ENCODE measurements at regions not wholly inside any gene's neighbourhood (a gene's known extent, or its start where the extent isn't known, plus 50 kb on each side); places are given as distances from the start of the nearest gene placed in this dataset.
"Not testable (repeated sequence)": the region's sequence is repeated elsewhere in the genome, so short reads cannot be mapped to it uniquely, and the experiment has no call there.

DNA sequence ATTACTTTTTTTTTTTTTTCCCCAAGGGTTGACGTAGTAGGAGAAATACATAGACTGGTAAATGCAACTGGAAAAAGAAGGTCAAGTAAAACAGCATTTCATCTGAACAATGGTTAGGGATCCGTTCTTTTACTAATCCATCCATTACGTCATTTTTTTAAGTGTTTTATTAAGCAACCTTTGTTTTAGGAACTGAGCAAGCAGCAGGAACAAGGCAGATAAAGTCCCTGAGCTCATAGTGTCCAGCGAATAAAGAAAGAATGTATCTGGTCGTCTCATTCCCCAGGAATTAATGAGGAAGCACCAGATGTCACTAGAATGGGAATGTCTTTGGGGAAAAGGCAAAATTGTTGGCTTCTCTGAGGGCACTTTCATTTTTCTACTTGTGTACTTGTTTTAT, 842.4 kb downstream of the TDRD15 start:
- DNase-seq (ENCODE audit: low read depth in 2 of 2), result no peak

DNA sequence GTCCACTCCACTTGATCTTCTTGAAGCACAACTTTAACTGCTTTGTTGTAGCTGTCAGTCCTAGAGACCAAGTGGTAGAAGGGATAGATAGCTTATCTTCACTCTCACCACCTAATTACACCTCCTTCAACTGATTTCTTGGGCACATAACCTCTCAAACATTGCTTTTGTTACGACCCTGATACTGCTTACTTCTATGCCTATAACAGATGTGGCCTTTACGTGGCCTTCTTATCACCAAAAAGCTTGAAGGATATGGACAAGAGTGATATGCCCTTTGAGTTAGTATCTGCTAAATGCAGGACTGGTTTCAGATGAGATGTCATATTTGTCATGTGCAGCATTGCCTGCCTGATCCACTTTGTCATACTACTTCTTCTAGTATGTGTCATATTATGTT, 847.2 kb downstream of the TDRD15 start:
- DNase-seq (ENCODE audit: low read depth in 2 of 2), result no peak

DNA sequence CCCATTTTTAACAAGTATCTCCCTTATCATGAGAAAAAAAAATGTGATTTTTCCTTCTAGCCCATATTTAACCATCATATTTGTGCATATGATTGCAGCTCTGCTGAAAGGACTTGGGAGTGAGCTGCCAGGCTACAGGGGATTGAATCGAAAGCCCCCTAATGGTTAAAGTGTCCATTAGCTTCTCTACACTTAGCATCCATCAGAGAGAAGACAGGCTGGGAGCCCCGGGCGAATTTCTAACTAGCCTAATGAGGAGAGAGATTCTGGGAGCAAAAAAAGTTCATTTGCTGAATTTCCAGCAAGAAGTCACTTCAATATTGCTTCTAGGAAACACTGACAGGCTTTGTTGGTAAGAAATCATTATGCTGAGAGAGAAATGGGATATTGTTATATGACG, 848.8 kb downstream of the TDRD15 start:
- DNase-seq (ENCODE audit: low read depth in 2 of 2), result no peak

DNA sequence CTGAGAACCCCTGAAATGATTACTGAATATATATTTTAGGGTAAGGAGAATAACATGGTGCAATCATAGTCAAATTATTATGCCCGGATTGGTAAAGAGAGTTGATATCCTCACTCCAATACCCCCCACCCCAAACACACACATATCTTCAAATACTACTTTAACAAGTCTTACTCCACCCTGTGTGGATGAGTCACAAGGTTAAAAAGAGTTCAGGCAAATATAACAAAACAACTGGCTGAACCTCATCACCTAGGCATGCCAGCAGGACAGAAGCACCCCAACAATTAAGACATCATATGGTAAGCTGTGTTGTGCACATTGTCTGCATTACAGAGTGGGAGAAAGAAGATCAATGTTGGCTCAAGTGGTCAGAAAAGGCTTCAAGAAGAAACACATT, 857.4 kb downstream of the TDRD15 start:
- no peak for DNase-seq (ENCODE audit: low read depth in 2 of 2)

DNA sequence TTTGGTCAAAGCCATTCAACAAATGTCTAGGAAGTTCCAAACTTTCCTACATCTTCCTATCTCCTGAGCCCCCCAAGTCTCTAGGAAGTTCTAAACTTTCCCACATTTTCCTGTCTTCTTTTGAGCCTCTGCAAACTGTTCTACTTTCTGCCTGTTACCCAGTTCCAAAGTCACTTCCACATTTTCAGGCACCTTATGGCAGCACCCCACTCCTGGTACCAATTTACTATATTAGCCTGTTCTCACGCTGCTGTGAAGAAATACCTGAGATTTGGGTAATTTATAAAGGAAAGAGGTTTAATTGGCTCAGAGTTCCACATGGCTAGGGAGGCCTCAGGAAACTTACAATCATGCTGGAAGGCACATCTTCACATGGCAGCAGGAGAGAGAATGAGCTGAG, 869.2 kb downstream of the TDRD15 start:
- no peak for DNase-seq (ENCODE audit: low read depth in 2 of 2)

DNA sequence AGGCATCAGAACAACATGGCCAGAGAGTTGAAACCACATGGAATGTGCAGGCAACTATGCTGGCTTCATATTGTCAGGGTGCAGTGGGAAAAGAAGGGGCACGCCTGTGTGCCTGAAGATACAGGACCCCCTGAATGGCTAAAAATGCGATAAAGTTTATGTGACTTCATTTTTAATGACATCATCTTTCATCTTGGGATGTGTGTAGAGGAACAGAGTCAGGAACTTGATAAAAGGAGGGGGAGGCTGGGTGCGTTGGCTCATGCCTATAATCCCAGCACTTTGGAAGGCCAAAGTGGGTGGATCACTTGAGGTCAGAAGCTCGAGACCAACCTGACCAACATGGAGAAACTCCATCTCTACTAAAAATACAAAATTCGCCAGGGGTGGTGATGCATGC, 872.6 kb downstream of the TDRD15 start:
- no peak for DNase-seq (ENCODE audit: low read depth in 2 of 2)

DNA sequence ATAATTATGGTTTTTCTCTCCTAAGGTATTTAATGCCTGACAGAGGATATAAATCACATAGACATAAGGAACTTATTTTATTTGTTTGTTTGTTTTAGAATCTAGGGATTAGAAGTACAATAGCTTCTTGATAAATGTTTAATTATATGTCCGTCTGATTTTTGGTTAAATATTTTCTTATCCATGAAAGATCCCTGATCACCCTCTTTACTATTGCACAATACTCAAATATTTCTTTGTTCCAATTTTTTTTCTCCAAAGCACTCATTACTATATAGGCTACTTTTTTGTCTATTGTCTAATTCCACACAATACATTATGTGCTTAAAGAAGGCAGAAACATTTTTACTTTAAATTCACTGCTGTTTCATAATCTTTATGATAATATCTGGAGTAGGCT, 875.8 kb downstream of the TDRD15 start:
- DNase-seq (ENCODE audit: low read depth in 2 of 2), result no peak

DNA sequence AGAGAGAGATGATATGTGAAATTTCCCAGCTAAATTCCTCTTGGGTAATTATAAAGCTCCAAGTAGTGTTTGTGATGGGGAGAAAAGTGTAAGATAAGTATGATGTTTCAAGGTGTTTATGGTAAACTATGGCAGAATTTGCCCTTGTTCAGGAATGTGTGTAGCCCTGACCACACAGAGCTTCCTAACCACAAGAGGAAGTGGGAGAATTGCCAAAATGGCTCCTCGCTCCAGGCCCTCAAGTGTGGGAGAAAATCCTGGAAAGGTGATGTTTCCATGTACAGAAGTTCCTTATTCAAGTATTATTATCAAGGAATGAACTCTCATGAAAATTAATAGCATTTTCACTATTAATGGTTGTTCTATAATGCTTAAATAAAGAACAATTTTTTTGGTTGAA, 878.3 kb downstream of the TDRD15 start:
- no peak for DNase-seq (ENCODE audit: low read depth in 2 of 2)

DNA sequence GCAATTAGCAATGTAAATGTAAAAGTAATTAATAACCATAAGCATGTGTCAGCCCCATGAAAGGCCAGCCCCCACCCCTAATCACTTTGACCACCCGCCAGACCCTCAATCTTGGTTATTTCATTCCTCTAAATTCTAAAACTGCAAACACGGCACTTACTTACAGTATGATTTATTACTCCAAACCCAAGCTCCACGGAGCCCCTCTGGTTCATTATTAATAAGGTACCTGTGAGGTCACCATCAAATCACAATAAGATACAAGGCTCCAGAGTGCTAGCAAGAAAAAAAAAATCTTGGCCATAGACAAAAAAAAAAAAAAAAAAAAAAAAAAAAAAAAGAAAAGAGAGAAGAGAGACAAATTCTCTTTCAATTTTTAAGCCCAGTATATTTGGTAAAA, 879.5 kb downstream of the TDRD15 start:
- no peak for DNase-seq (ENCODE audit: low read depth in 2 of 2)

DNA sequence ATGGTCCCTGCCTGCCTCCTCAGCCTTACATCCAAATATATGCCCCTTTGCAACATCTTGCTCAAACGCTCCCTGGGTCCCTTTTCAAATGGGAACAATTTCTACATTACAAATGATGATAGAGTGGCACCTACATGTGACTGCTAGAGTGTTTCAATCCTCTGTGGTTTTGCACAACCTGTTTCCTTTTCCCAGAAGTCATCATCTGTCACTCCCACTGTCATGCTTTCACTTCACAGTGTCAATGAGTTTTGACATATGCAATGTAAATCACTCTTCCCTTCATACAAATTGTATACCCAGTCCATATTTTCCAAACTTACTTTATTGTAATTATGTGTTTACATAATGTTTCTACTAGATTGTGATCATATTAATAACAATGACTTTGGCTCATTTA, 887.3 kb downstream of the TDRD15 start:
- no peak for DNase-seq (ENCODE audit: low read depth in 2 of 2)

DNA sequence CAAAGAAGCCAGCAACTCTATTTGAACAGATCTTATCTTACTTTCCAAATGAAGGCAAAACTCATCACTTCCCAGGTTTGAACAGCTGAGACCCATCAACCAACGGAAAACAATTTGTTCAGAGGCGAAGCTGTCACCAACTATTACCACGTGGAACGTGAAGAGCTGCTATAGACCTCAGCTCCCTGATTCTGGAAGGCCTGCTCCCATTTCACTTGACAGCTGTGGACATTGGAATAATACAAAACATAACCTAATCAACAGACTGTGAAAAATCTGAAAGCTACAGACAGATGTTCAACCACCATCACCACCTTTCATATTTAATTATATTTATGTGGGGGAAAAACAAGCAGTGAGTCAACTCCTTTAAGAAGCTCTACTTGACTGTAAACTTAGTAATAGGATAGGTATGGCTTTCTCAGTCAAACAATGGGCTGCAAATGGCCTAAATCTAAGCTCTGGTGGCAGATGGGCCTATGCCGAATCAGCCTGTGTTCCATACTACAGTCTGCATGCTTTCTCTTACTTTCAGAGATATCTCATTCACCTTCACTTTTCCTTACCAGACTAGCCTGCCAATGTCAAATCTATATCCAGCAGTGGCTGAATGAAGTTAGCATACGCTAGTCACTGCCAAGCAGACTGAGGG, 896.4 kb downstream of the TDRD15 start:
- DNase-seq (ENCODE audit: low read depth in 2 of 2), result no peak

DNA sequence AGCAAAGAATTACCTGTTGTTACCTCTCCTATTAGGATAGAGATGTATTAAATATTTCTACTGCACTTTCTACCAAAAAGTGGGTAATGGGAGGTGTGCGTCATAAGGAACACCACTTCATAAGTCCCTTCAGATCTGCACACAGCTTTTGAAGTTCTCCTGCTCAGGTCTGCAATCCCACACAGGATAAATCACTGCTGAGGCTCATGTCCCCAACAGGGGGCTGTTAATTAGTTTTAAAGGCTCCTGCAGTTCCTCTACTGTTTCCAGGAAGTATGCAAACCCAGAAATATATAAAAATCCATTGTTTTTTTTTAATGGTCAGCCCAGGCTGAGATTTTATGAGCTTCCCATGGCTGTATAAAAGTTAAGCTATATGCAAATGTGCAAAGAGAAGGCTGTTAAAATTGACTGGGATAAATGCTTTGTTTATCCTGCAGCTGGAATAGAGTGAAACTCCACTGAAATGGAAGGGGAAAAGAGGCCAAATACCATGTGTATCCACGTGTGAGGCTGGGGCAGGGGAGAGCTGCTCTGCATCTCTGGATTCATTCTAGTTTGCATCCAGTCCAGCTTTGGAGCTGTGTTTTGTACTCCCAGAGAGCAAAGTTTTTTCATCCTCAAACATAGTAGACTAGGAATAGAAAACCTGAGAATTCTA, 903.7 kb downstream of the TDRD15 start:
- DNase-seq (ENCODE audit: low read depth in 2 of 2), result no peak

DNA sequence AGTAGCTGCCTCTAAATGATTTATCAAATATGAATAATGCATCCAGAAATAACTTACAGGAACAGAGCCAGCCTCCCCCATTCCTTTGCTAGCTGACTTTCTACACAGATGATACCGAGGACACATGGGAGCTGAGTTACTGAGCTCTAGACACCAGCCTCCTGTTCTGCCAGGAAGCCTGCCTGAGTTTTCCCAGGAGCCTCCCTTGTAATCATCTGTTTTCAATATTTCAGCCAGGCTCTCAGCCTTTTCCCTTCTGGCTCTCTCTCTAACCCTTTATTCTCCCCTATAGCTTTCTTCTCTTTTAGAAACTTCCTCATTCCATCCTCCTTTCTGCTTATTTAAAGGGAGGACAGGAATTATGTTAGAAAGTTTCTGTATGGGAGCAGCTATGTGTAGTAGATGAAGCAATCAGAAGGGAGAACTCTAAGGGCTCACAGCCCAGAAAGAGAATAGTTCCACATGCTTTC, 911.6 kb downstream of the TDRD15 start:
- no peak for DNase-seq (ENCODE audit: low read depth in 2 of 2)

DNA sequence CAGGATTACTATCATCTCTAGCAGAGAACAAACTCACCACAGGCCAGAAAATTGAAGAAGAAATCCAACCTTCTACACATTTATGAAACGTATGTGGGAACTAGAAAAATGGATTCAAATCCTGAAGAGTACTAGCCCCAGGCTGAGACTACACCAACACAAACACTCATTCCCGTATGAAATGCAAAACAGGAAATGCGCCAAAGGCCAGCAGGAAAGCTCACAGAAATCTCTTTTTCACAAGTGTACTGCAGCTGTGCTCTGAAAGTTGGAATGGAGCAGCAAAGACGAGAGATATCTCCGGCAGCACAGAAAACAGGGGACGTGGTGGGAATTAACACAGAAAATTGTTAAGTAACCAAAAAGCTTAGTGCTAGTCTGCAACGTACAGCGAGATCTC, 913.5 kb downstream of the TDRD15 start:
- DNase-seq (ENCODE audit: low read depth in 2 of 2), result no peak

DNA sequence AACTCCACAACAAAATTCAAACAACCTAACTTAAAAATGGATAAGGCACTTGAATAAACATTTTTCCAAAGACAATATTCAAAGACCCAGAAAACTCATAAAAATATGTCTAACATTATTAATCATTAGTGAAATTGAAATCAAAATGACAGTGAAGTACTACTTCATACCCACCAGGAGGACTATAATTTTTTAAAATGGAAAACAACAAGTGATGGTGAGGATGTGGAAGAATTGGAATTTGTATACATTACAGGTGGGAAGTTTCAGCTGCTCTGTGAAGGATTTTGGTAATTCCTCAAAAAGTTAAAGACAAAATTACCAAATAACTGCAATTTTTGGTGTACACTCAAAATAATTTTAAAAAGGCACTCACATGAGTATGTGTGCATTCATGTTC, 920.0 kb downstream of the TDRD15 start:
- DNase-seq (ENCODE audit: low read depth in 2 of 2), result no peak

DNA sequence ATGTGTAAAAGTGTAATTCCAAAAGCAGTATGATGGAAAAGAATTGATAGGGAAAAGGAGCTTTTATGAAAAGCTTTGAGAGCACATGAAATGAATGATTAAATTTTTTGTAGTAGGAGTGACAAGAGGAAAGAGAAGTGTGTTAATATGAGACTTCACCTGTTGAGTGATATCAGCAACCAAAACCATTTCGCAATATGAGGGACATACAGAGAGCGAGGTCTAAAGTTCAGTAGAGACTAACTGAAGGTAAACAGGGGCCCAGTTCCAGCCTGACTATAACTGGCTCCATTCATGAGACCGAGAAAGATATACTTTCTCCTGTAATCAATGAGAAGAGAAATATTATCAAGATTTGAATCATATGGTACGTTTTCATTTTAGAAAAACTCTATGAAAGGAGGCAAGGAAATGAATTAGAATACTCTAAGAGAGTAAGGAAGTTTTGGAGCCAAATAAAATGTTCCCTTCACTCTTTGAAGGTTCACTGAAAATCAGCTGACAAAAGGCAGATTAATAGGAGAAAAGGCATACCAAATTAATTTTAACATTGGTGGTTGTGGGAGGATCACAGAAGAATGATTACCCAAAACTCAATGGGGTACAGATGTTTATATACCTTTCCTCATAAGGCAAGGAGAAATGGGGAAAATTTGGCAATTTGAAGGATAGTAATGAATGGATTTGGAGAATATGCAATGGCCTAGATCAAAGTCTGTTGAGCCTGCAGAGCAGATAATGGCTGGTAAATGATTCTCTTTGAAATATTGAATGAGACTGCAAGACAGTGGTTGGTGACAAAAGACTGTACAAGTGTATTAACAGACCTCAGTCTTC, 932.2 kb downstream of the TDRD15 start:
- no peak for DNase-seq (ENCODE audit: low read depth in 2 of 2)

DNA sequence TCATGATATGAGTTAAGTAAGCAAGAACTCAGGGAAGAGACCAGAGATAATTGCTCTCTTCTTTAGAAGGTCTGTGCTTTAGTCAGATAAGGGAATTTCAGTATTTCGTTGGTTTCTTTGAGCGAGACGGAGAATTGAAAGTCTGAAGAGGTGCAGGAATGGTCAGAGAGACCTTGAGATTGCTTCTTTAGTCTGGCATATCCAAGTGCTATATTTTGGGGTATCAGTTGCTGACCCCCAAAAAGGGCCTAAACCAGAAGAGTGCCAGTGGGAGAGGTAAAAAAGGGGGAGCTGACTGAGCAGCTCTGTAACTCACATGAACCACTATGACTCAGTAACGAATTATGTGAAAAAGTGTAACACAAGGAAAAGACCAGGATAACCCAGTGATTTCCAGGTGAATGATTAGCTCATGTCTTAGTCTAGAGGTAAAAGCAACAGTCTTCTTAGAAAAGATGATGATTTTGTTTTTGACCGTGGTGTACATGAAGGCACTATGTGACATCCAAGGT, 932.9 kb downstream of the TDRD15 start:
- no peak for DNase-seq (ENCODE audit: low read depth in 2 of 2)

DNA sequence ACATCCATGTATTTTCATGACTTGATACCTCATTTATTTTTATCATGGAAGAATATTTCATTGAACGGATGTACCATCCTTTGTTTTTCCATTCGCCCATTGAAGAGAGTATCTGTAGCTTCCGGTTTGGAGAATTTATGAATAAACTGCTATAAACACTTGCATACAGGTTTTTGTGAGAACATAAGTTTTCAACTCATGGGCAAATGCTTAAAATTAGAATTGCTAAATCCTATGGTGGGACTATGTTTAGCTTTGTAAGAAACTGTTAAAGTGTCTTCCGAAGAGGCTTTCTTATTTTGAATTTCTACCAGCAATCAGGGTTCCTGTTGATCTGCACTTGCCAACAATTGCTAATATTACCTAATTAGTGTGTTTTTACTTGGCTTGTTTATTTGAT, 938.9 kb downstream of the TDRD15 start:
- no peak for DNase-seq (ENCODE audit: low read depth in 2 of 2)

DNA sequence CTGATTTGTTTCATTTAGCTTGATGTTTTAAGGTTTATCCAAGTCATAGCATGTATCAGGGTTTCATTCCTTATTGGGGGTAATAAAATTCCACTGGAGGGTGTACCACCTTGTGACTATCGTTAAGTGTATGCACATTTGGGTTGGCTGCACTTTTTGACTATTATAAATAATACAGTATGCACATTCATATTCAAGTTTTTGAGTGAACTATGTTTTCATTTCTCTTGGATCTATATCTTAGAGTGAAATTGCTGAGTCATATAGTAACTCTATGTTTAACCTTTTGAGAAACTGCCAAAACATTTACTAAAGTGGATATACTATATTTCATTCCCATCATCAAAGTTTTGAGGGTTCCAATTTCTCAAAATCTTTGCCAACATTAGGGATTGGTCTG, 952.7 kb downstream of the TDRD15 start:
- DNase-seq (ENCODE audit: low read depth in 2 of 2), result no peak

DNA sequence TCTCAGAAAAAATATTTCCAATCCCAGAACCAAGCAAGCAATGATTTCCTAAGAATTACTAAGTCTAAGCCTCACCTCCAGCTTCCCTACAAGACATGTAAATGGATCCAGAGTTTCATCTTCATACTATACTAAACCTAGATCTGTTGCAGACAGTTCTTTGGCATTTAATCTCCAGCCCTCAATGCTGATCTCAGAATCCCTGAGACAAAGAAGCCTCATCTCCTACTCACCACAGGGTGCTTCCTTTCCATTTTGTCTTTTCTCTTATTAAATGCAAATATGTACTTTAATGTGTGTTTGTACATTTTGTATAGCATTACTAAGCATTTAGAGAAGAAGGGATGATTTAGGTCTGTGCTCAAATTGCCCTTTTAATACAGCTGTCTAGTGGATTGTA, 954.9 kb downstream of the TDRD15 start:
- DNase-seq (ENCODE audit: low read depth in 2 of 2), result no peak

DNA sequence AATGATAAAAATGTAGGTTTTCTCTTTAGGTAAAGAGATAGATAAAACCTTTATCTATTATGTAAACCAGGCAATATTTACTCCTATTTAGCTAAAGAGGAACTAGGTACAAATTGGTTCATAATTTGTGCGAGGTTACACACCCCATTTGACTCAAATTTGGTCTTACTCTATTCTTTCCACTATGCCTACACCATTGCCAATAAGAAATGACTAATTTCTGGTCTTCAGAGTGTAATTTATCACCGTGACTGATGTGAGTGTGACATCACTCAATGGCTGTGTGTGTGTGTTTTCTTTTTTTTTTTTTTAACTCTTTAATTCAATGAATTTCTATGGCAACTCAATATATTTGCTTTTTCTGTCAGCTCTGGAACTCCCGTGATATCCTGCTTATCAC, 955.8 kb downstream of the TDRD15 start:
- DNase-seq (ENCODE audit: low read depth in 2 of 2), result no peak

DNA sequence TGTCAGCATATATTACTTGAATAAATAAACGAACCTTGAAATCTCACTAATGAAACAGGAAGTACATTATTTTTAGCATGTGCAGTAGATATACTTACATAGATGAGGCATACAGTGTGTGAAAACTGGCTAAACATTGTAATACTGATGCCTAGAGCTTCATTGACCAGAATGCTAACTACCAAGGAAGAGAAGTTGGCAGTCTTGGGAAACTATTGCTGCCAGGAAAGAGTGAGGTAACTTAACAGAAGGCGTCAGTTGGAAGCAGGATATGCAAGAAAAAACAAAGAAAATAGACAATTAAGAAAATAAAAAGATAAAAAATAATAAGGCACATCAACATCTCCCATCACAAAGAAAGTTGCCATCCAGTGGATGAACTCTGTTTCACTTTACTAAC, 963.0 kb downstream of the TDRD15 start:
- DNase-seq (ENCODE audit: low read depth in 2 of 2), result no peak

DNA sequence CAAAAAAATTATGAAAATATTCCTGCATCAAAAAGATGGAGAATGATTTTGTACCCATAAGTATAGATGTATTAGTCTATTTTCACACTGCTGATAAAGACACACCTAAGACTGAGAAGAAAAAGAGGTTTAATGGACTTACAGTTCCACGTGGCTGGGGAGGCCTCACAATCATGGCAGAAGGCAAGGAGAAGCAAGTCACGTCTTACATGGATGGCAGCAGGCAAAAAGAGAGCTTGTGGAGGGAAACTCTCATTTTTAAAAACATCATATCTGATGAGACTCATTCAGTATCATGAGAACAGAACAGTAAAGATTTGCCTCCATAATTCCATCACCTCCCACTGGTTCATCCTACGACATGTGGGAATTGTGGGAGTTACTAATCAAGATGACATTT, 979.8 kb downstream of the TDRD15 start:
- not testable (repeated sequence) for DNase-seq (ENCODE audit: low read depth in 2 of 2)

Data from stimulated activated CD8-positive, alpha-beta memory T cell treated with anti-CD3 and anti-CD28 coated beads, Interleukin-7, amount 100 ng/mL, for 4 hours (primary cell).